Prostate gland (tissue), 2 donors: ENCODE measurements at regions not wholly inside any gene's neighbourhood (a gene's known extent, or its start where the extent isn't known, plus 50 kb on each side); places are given as distances from the start of the nearest gene placed in this dataset.

Experiments used
- DNase-seq: peaks from one replicate; pipeline ENCODE4 v3.0.0-alpha.2; 2019; ENCODE audit warnings: low spot score
- H3K27ac ChIP-seq, 2 donors: fragments of 200-600 bp; sonication (generic); 2 replicates each; pipeline ENCODE4 v1.5.1; 2017 to 2019
- H3K27me3 ChIP-seq: fragments of 200-600 bp; sonication (generic); replicated peaks from 2 replicates; pipeline ENCODE4 v1.5.1; 2019; ENCODE audit not compliant: insufficient read depth
- H3K36me3 ChIP-seq, 2 donors: fragments of 200-600 bp; sonication (generic); 1 replicate in 1 of 2; 2 replicates in 1 of 2; pipeline versions ENCODE4 v1.5.1 to v1.8.1; 2017 to 2019
- H3K4me1 ChIP-seq: fragments of 200-600 bp; sonication (generic); replicated peaks from 2 replicates; pipeline ENCODE4 v1.5.1; 2019
- H3K4me3 ChIP-seq, 2 donors: fragments of 200-600 bp; sonication (generic); 2 replicates each; pipeline ENCODE4 v1.5.1; 2017 to 2019
- H3K9me3 ChIP-seq: fragments of 200-600 bp; sonication (generic); 2 replicates; pipeline ENCODE4 v1.5.1; 2017
- POLR2A ChIP-seq: fragments of 450-650 bp; IDR thresholded peaks from one replicate; pipeline ENCODE4 v1.6.1; 2016; ENCODE audit warnings: antibody characterized with exemption, mild to moderate bottlenecking
- POLR2AphosphoS5 ChIP-seq: sonication (generic); formaldehyde crosslinking; IDR thresholded peaks from one replicate; pipeline ENCODE4 v1.6.1; 2017; ENCODE audit warnings: antibody characterized with exemption
- WGBS: methylation state at CpG from one replicate; pipeline ENCODE4 v1.1.5; 2018; 5-methylcytosine and 5-hydroxymethylcytosine counted together
- intact Hi-C: fragments of 100-400 bp; cut with DNase I; formaldehyde crosslinking; loops from one replicate; pipeline ENCODE4 v1.14.2; 2022
- TF ChIP-seq, protein P1 (sequence below), 4 experiments: fragments of 200-600 bp in 2 of 4; fragments of 450-650 bp in 2 of 4; sonication (generic) in 2 of 4; IDR thresholded peaks; 1 replicate in 3 of 4; 2 replicates in 1 of 4; pipeline ENCODE4 v1.5.1; 2016 to 2019; ENCODE audit warnings: antibody characterized with exemption in 4 of 4, mild to moderate bottlenecking in 2 of 4, moderate library complexity in 2 of 4

DNA sequence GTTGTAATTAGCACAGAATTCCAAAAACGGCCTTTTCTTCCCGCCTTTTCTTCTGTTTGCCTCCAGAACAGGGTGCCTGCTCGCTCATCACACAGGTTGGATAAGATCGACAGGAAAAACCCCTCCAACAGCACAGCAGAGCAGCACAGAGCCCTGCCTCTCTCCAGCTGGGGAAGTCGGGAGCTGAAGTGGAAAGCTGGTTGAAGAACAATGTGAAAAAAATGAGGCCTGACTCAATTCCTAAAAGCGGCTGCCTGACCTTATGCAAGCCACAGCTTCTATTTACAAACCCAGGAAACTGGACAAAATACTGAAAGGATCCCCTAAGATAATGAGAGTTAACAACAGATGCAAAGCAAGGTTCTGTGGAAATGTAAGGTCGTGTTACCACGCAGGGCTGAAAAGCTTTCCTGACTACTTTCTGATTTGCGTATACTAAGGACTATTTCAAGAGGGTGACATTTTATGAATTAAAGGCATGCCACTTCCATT, 116.9 kb downstream of the TTLL2 start:
- intact Hi-C loops: no loop called here
- 34% methylated on average over 9 of the region's 9 CpGs for WGBS
- Histone ChIP-seq H3K27me3 (no peaks in the 10 kb centered on the region), H3K27ac (peak overlapping the region in 1 of 2 donors; percentile 41), H3K36me3 (no peaks in the 10 kb centered on the region), H3K4me3 (no peak overlapping the region), H3K9me3 (no peaks in the 10 kb centered on the region), H3K4me1 (peaks cover 3% of the 10 kb centered on the region)
- DNase-seq: no peak
- no peak for TF ChIP-seq POLR2A

DNA sequence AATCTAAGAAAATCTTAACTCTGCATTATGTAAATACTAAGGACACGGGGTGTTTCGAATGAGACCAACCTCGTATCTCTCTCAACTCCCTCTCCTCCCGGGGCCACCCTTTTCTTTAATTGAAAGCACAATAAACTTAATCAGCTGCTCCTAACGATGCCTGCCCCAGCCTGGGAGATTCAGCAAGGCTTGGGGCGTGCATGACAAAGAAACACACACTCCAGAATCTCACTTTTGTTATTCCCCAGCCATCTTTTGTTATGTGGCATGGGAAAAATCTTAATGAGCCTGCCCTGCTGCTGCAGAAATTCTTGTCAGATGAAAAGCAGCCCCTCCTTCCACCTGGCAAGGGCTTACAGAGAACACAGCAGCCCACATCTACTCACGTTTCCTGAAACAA, 117.4 kb downstream of the TTLL2 start:
- TF ChIP-seq POLR2AphosphoS5 (no peak), POLR2A (no peak)
- TF ChIP-seq, protein P1, sequence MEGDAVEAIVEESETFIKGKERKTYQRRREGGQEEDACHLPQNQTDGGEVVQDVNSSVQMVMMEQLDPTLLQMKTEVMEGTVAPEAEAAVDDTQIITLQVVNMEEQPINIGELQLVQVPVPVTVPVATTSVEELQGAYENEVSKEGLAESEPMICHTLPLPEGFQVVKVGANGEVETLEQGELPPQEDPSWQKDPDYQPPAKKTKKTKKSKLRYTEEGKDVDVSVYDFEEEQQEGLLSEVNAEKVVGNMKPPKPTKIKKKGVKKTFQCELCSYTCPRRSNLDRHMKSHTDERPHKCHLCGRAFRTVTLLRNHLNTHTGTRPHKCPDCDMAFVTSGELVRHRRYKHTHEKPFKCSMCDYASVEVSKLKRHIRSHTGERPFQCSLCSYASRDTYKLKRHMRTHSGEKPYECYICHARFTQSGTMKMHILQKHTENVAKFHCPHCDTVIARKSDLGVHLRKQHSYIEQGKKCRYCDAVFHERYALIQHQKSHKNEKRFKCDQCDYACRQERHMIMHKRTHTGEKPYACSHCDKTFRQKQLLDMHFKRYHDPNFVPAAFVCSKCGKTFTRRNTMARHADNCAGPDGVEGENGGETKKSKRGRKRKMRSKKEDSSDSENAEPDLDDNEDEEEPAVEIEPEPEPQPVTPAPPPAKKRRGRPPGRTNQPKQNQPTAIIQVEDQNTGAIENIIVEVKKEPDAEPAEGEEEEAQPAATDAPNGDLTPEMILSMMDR (IDR thresholded peaks at IDR 0.05): no peak
- DNase-seq: no peak
- peak overlapping the region in 1 of 2 donors; percentile 41 for H3K27ac ChIP-seq
- intact Hi-C loops: no loop called here
- 19% methylated on average over 7 of the region's 7 CpGs for WGBS
- no peaks in the 10 kb centered on the region for H3K9me3 ChIP-seq
- peaks cover 3% of the 10 kb centered on the region for H3K4me1 ChIP-seq
- no peaks in the 10 kb centered on the region for H3K27me3 ChIP-seq
- no peak overlapping the region for H3K4me3 ChIP-seq
- no peaks in the 10 kb centered on the region for H3K36me3 ChIP-seq

DNA sequence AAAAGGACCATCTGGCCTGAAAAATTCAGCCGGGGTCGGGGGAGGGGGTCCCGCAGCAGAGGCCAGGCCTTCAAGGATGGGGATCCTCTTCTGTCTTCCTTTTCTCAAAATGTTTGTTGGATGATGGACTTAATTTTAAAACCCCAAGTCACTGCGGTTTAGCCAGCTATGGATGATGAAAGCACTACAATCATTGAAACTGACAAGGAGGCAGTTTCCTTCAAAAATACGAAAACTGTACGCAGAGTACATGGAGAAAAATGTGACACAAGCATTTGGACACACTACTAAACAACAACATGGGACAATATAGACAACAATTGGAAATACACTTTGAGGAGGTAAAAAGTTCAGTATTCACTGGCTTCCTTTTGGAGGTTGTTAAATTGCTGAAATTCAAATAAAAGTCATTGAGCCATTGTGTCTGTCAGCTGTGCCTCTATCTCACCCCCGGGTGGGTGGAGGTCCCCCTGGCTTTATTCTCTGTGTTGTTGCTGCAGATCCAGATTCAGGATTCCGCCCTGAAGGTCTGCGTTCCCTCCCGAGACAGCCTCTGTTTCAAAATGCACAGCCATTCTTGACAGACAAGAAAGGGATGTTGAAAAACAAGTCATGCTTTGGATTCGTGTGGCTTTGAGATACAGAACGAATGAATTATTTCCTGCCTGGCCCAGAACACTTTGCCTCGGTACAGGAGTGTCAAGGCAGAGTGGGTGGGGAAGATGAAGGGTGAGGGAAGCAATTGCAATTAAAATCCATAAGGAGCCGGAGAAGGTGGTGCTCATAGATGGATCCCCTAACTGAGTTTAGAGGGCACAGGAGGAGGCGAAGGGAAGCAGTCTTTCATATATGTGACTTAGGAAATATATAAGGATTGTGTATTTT, 118.2 kb downstream of the TTLL2 start:
- no peak for DNase-seq
- intact Hi-C loops: no loop called here
- TF ChIP-seq, protein P1 (IDR thresholded peaks at IDR 0.05): no peak
- no peak for TF ChIP-seq POLR2AphosphoS5
- no peaks in the 10 kb centered on the region for H3K27me3 ChIP-seq
- no peaks in the 10 kb centered on the region for H3K9me3 ChIP-seq
- WGBS: 46% methylated on average over 15 of the region's 15 CpGs
- peak overlapping the region in 1 of 2 donors; percentile 41 for H3K27ac ChIP-seq
- H3K4me1 ChIP-seq: peaks cover 3% of the 10 kb centered on the region
- no peaks in the 10 kb centered on the region for H3K36me3 ChIP-seq
- H3K4me3 ChIP-seq: no peak overlapping the region

DNA sequence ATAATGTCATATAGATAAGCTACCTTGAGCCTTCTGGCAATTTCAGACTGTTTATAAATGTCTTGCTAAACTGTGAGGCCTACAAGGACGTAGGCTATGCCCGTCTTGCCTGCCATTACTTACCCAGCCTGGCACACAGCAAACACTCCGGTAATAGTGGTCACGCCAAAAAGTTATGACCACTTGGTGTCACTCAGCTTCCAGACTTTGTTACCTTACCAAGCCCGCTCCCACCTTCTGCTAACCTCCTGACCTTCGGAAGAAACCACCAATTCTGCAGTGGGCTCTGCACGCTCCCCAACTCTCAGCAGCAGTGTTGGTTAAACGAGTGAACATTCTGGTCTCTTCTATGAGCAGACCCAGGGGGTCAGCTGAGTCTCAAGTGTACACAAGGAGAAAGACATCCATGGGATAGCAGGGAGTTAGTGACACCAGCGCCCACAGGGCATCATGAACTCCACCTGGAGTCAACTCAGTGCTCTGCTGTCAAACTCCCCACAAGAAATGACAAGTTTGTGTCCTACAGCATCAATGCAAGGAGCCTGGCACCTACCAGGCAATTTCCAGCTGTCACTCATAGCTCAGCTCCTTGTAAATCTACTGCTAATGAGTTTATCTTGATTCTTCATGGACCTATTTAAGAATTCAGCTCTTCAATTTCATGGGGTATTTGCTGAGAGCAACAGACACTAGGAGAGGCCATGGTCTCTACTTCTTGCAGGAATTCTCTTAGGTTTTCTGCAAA, 119.9 kb downstream of the TTLL2 start:
- Histone ChIP-seq H3K27ac (no peak overlapping the region), H3K36me3 (no peaks in the 10 kb centered on the region), H3K4me1 (peaks cover 3% of the 10 kb centered on the region), H3K4me3 (no peak overlapping the region), H3K27me3 (no peaks in the 10 kb centered on the region), H3K9me3 (no peaks in the 10 kb centered on the region)
- TF ChIP-seq POLR2AphosphoS5 (no peak), POLR2A (no peak)
- TF ChIP-seq, protein P1 (IDR thresholded peaks at IDR 0.05): no peak
- intact Hi-C loops: no loop called here
- WGBS: 98% methylated on average over 9 of the region's 9 CpGs
- no peak for DNase-seq

DNA sequence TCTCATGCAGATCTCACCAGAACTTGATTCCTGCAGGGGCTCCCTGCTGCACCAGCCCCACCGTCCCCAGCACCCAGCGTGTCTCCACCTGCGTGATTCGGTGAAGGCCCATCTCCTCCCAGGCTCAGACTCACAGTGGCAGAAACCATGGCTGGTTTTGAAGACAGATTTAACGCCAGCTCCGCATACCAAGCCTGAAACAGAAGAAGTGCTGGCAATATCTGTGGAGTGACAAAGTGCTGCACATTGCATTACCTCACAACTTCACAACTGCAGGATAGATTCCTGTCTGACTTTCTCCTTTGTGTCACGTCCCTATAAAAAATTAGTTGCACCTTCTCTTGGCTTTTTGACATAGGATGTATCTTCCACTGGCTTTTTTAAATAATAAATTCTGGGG, 120.7 kb downstream of the TTLL2 start:
- 78% methylated on average over 7 of the region's 7 CpGs for WGBS

More for the DNA sequence above, 120.7 kb downstream of the TTLL2 start:
- Histone ChIP-seq H3K9me3 (no peaks in the 10 kb centered on the region), H3K4me3 (no peak overlapping the region), H3K4me1 (peaks cover 3% of the 10 kb centered on the region), H3K27ac (no peak overlapping the region), H3K36me3 (no peaks in the 10 kb centered on the region), H3K27me3 (no peaks in the 10 kb centered on the region)
- intact Hi-C loops: no loop called here
- TF ChIP-seq, protein P1 (IDR thresholded peaks at IDR 0.05): no peak
- TF ChIP-seq POLR2A: no peak
- no peak for TF ChIP-seq POLR2AphosphoS5
- DNase-seq: no peak
